GM18868 (cell line): ENCODE measurements at regions not wholly inside any gene's neighbourhood (a gene's known extent, or its start where the extent isn't known, plus 50 kb on each side); places are given as distances from the start of the nearest gene placed in this dataset.

Experiments
- ATAC-seq: cut with Tn5 transposase; IDR thresholded peaks from one replicate; pipeline ENCODE4 v1.9.1; 2021; ENCODE audit warnings: mild to moderate bottlenecking, moderate library complexity; ENCODE audit not compliant: unreplicated experiment

GRCh38 chr2:147520817-147521216 is 324.0 kb upstream of the ACVR2A start:
- ATAC-seq, result no peak

DNA sequence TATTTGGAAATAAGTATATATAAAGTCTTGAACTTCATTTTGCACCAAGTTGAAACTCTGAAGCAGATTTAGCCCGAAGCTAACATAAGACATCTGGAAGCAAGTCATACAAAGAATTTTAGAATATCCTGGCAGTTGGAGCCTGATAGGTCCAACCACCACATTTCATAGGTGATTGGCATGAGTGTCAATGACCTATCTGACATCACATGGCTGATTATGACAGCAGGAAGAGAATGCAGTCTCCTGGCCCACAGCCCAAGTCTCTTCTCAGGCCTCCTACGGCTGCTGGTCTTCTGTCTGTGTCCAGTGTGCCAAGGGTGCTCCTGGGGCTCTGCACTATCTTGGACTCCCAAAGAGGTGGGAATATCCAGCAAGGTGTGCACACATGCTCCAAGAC is 325.7 kb upstream of the ACVR2A start:
- no peak for ATAC-seq

DNA sequence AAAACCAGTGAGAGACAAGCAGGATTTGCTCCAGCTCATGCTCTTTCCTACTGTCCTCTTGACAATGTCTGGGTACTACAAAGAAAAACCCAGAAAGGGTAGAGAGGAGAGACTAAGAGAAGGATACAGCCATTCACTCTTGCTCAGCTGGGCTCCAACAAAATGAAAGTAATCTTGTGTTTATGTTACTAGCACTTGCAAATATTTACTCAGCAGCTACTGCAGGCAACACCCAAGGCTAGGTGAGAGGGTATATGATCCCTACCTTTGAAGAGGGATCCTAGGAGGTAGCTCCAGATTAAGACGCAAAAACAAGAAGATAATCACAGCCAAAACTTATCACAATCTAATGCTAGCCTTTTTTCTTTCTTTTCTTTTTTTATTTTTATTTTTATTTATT is 329.6 kb upstream of the ACVR2A start:
- no peak for ATAC-seq

- ATAC-seq, result no peak
These were observed 332.6 kb upstream of the ACVR2A start for GRCh38 chr2:147512206-147512605.

GRCh38 chr2:147511491-147511948 is 333.3 kb upstream of the ACVR2A start:
- no peak for ATAC-seq

- ATAC-seq, result no peak
These were observed 335.0 kb upstream of the ACVR2A start for GRCh38 chr2:147509821-147510220.

- ATAC-seq, result no peak
These were observed 337.9 kb upstream of the ACVR2A start for GRCh38 chr2:147506889-147507288.

- no peak for ATAC-seq
These were observed 342.0 kb upstream of the ACVR2A start for GRCh38 chr2:147502711-147503290.

- no peak for ATAC-seq
These were observed 342.9 kb upstream of the ACVR2A start for GRCh38 chr2:147501968-147502367.

GRCh38 chr2:147500819-147501395 is 343.9 kb upstream of the ACVR2A start:
- ATAC-seq, result no peak

DNA sequence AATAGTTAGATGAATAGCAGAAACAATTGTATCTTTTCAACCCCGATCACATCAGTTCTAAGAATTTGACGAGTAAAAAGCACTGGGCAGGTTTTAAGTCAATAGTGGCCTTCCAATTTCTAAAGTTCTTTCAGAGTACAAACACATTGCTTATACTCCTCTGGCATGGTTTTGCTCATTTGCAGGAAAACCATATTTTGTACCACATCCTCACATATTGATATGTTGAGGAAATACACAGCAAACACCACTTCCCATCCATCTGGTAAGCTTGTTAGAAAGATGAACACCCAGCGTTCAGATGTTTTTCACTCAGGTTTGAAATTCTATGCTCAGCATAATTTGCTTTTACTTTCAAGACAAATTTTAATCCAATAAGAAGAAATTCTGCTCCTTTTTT is 344.6 kb upstream of the ACVR2A start:
- ATAC-seq, result no peak

GRCh38 chr2:147499785-147500184 is 345.0 kb upstream of the ACVR2A start:
- peak; percentile 71 for ATAC-seq

- ATAC-seq, result no peak
These were observed 349.1 kb upstream of the ACVR2A start for GRCh38 chr2:147495734-147496133.

DNA sequence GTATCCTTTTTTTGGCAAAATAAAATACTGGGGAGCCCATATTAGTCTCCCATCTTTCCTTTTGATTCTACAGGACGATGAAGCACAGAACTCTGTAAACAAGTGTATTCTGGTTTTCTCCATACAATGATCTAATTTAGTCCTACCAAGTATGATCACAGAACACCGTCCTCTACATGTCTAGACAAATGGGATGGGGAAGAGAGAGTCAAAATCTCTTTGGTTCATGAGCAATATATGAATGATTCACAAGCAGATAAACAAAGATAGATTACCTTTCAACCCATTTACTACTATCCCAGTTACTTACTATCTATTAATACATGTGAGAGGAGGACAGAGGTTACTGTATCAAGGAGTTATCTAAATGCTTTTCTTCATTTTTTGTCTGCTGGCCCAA is 352.4 kb upstream of the ACVR2A start:
- ATAC-seq, result no peak

DNA sequence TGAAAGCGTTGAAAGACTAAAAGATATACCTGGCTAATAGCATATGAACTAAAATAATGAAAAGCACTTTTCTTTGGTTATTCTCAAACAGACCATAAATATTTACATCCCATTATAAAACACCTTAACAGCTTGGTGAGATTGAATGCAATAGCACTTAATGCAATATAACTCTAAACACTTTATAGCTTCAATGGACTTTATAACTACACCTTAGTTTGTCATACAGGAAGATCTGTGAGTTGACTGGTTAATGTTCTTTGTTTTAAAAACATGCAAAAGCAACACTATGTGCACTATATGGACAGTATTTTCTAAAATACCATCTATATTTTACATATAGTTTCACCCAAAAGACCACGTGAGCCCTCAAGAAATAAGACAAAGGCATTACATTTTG is 353.3 kb upstream of the ACVR2A start:
- ATAC-seq, result no peak

GRCh38 chr2:147490401-147491261 is 354.2 kb upstream of the ACVR2A start:
- ATAC-seq, result no peak

DNA sequence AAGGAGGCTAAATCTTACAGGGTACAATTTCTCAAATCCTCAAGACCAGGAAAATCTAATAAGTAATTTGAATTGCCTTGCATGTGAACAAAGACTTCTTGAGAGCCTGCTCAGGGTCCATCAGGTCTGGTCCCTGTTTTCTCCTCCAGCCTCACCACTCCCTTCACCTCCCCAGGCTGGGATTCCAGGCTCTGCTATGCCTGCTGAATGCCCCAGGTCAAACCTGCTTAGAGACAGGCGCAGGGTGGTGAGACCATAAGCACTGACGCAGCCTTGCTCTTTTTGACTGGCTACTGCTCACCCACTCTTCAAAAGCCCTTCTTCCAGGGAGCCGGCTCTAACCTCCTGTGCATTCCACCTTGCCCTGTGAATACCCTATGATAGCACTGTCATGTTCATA is 356.4 kb upstream of the ACVR2A start:
- ATAC-seq, result no peak

GRCh38 chr2:147487978-147488289 is 356.9 kb upstream of the ACVR2A start:
- ATAC-seq, result no peak

- no peak for ATAC-seq
These were observed 357.4 kb upstream of the ACVR2A start for GRCh38 chr2:147487286-147487977.

DNA sequence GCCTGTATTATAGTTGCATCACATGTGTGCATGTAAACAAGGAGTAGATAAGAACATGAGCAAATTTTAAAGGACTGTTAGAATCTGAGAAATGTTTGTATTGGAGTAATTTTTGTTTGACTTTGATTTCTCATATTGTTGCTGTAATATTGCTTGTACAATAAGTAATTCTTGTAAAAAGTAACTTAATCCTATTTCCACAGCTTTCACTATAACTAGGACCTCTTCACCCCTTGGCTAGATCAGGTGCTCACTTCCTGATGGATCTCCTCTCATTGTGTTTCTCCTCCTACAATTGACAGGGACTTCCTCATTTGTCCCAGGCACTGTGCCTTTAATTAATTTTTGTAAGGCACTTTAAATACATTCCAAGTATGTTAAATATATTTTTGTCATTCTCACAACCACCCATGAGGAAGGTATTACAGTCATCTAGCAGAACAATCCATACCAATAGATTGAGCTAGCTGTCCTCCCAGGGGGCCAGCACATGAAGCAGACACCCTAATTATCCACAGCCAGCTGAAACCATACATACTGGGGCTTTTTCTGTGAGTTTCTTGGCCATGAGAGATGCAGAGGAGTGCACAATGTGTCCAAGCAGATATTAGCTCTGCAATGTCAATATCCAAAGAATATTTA is 359.5 kb upstream of the ACVR2A start:
- no peak for ATAC-seq

GRCh38 chr2:147483911-147484310 is 360.9 kb upstream of the ACVR2A start:
- no peak for ATAC-seq
